ENCODE measurements at regions not wholly inside any gene's neighbourhood (a gene's known extent, or its start where the extent isn't known, plus 50 kb on each side); places are given as distances from the start of the nearest gene placed in this dataset.

DNA sequence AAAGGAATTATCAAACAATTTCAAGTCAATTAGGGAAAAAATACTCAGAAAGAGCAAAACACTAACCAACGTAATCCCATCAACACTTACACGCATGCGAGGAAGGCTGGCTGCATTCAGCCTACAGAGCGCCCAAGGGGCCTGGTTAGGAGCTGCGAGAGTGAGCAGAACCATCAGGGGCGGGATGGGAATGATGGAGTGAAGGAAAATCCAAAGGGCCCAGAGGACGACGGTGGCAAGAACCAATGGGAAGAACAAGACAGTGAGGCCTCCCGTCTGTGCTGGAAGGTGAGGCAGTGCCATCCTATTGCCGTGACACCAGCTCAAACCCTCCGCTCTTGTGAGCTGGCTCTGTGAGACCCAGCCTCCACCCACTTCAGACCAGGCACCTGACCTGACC is 253.0 kb downstream of the IRS2 start (continued):
- TF ChIP-seq, protein P1, sequence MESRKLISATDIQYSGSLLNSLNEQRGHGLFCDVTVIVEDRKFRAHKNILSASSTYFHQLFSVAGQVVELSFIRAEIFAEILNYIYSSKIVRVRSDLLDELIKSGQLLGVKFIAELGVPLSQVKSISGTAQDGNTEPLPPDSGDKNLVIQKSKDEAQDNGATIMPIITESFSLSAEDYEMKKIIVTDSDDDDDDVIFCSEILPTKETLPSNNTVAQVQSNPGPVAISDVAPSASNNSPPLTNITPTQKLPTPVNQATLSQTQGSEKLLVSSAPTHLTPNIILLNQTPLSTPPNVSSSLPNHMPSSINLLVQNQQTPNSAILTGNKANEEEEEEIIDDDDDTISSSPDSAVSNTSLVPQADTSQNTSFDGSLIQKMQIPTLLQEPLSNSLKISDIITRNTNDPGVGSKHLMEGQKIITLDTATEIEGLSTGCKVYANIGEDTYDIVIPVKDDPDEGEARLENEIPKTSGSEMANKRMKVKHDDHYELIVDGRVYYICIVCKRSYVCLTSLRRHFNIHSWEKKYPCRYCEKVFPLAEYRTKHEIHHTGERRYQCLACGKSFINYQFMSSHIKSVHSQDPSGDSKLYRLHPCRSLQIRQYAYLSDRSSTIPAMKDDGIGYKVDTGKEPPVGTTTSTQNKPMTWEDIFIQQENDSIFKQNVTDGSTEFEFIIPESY (IDR thresholded peaks at IDR 0.05; ENCODE audit: extremely low read depth, insufficient replicate concordance, low read length), result no peak
- TF ChIP-seq TCF7L2 (IDR thresholded peaks at IDR 0.05; ENCODE audit: borderline replicate concordance, extremely low read depth, insufficient read depth, insufficient read length), result no peak
- TF ChIP-seq, protein P2, sequence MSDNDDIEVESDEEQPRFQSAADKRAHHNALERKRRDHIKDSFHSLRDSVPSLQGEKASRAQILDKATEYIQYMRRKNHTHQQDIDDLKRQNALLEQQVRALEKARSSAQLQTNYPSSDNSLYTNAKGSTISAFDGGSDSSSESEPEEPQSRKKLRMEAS (IDR thresholded peaks at IDR 0.05), result no peak
- TF ChIP-seq SRF (IDR thresholded peaks at IDR 0.05; ENCODE audit: low read depth), result no peak

- POLR2A ChIA-PET, result no interaction called here
- Histone ChIP-seq H3K9ac (ENCODE audit: low read length) (no peak overlapping the region), H3K4me3 (replicated peaks in 1 of 2; ENCODE audit: low read depth in 1 of 2, low read length in 2 of 2) (no peak overlapping the region), H3K27ac (ENCODE audit: low read depth, low read length) (no peak overlapping the region), H3K4me2 (ENCODE audit: low read length) (no peak overlapping the region), H3K36me3 (ENCODE audit: control insufficient read depth in 1 of 2, insufficient read depth in 2 of 2, low read length in 2 of 2) (no peaks in the 10 kb centered on the region), H2AFZ (ENCODE audit: low read depth, low read length, poor library complexity, severe bottlenecking) (no peak overlapping the region), H3K9me2 (ENCODE audit: insufficient read depth) (no peaks in the 10 kb centered on the region), H3K4me1 (ENCODE audit: control insufficient read depth in 1 of 2, insufficient read depth in 2 of 2, low read length in 2 of 2) (no peaks in the 10 kb centered on the region), H3K9me3 (ENCODE audit: control insufficient read depth in 1 of 2, insufficient read depth in 1 of 2, low read depth in 1 of 2, low read length in 2 of 2) (no peaks in the 10 kb centered on the region), H3K79me2 (ENCODE audit: insufficient read depth, low read length) (no peaks in the 10 kb centered on the region), H4K20me1 (ENCODE audit: insufficient read depth) (no peaks in the 10 kb centered on the region), H3K27me3 (ENCODE audit: insufficient read depth, low read length) (no peaks in the 10 kb centered on the region)
- TF ChIP-seq EZH2 (IDR thresholded peaks at IDR 0.05) (no peak), TCF7L2 (IDR thresholded peaks at IDR 0.05; ENCODE audit: borderline replicate concordance, extremely low read depth, insufficient read depth, insufficient read length) (no peak), POLR2AphosphoS5 (IDR thresholded peaks at IDR 0.05; ENCODE audit: low read depth, low read length) (no peak), EZH2phosphoT487 (IDR thresholded peaks at IDR 0.05; ENCODE audit: borderline replicate concordance) (no peak), JUND (IDR thresholded peaks at IDR 0.05) (no peak), ELF1 (IDR thresholded peaks at IDR 0.05; ENCODE audit: borderline replicate concordance, low read depth) (no peak), ZFX (IDR thresholded peaks at IDR 0.05) (no peak), REST (IDR thresholded peaks at IDR 0.05; ENCODE audit: low read depth) (no peak), SIN3A (IDR thresholded peaks at IDR 0.05; ENCODE audit: low read depth) (no peak), RAD21 (IDR thresholded peaks at IDR 0.05; ENCODE audit: low read depth) (no peak), SRF (IDR thresholded peaks at IDR 0.05; ENCODE audit: low read depth) (no peak), ATF3 (IDR thresholded peaks at IDR 0.05) (no peak)
- TF ChIP-seq, protein P2 (IDR thresholded peaks at IDR 0.05), result no peak
- intact Hi-C loops (cut with micrococcal nuclease), result no loop called here
- RAD21 ChIA-PET (ENCODE audit: low non-redundant PET in 1 of 2, low total read pairs in 2 of 2, uncharacterized antibody in 2 of 2, unreplicated experiment in 2 of 2), result no interaction called here
- BruUV-seq (replicated peaks), result no TSS peak
- no peak for ATAC-seq
- DNase-seq (ENCODE audit: low read depth, low spot score), result no peak
- CTCF ChIA-PET, result no interaction called here
These were observed 256.4 kb downstream of the IRS2 start for GRCh38 chr13:109529964-109530363.

Measured in HCT116 (cell line).